ENCODE measurements at regions not wholly inside any gene's neighbourhood (a gene's known extent, or its start where the extent isn't known, plus 50 kb on each side); places are given as distances from the start of the nearest gene placed in this dataset.

DNA sequence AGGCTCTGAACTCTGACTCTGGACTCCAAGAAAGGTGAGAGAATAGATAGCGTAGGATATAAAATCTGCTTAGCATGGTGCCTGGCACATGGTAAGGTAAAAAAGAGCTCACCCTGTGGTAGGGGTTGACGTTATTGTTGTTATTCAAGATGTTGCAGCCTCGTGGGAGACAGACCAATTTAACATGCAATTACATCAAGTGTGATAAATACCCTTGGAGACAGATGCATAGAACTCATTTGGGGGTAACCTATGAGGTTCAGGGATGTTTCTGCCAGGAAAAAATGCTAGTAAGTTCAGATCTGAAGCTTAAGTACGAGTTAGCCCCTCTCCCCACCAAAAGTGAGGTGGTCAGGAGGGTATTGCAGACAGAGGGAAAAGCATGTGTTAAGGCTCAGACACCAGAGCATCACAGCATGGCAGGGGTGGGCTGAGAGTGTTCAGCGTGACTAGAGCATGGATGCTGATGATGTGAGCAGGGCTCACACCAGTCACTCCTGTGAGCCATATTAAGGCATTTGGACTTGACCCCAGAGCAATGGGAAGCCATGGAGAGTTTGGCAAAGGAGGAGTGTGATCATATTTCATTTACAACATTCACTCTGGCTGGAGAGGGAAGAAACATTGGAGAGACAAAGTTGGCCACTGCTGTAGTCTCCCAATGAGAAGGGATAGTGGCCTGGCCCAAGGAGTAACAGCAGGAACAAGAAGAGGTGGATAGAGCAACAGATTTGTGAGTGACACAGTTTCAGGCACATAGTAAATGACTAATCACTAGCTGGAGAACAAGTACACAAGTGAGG is 181.0 kb downstream of the UACA start:
- Histone ChIP-seq H3K14ac (ENCODE audit: insufficient read depth, low read length) (no peak overlapping the region), H2BK15ac (ENCODE audit: low read depth, low read length) (no peak overlapping the region), H3K23ac (ENCODE audit: insufficient read length, low read depth, low read length) (no peak overlapping the region), H3K79me1 (ENCODE audit: insufficient read depth, low read depth, low read length, poor library complexity, severe bottlenecking) (no peaks in the 10 kb centered on the region), H3K56ac (ENCODE audit: insufficient read length, low read depth, low read length) (no peak overlapping the region), H4K5ac (ENCODE audit: insufficient read length, low read depth, low read length) (peak overlapping the region; percentile 22), H2AK5ac (ENCODE audit: insufficient read length, low read length) (peak overlapping the region; percentile 55), H4K8ac (replicated peaks; ENCODE audit: insufficient read length, low read depth, low read length) (peak overlapping the region; percentile 73), H3K4ac (ENCODE audit: low read depth, low read length) (no peak overlapping the region), H3K27me3 (ENCODE audit: insufficient read depth, low read length) (peaks cover 5% of the 10 kb centered on the region; the same call in 1 of the 2 replicates), H2BK12ac (ENCODE audit: insufficient read length, low read depth, low read length) (no peak overlapping the region), H3K4me1 (ENCODE audit: insufficient read depth, low read length) (no peaks in the 10 kb centered on the region; the same call in 1 of the 2 replicates), H2BK120ac (ENCODE audit: low read depth, low read length, poor library complexity, severe bottlenecking) (no peak overlapping the region), H2BK20ac (ENCODE audit: low read depth, low read length, poor library complexity, severe bottlenecking) (no peak overlapping the region), H3K27ac (ENCODE audit: insufficient read length, low read depth, low read length) (no peak overlapping the region), H2AFZ (ENCODE audit: low read length) (no peak overlapping the region), H2BK5ac (ENCODE audit: insufficient read length, low read length) (no peak overlapping the region), H3K9me3 (ENCODE audit: control insufficient read depth, low read depth, low read length) (no peaks in the 10 kb centered on the region), H4K91ac (ENCODE audit: insufficient read length, low read depth, low read length) (no peak overlapping the region), H3T11ph (ENCODE audit: low read length) (no peak overlapping the region), H4K20me1 (ENCODE audit: control insufficient read depth, insufficient read depth, insufficient read length) (no peaks in the 10 kb centered on the region), H3K23me2 (ENCODE audit: insufficient read length, low read depth, low read length, poor library complexity, severe bottlenecking) (peaks cover 11% of the 10 kb centered on the region), H3K79me2 (ENCODE audit: insufficient read depth, low read length) (no peaks in the 10 kb centered on the region), H3K4me2 (ENCODE audit: insufficient read depth, insufficient read length, low read length) (no peak overlapping the region), H3K9ac (ENCODE audit: extremely low read depth, insufficient read length, low read length) (no peak overlapping the region), H3K18ac (ENCODE audit: insufficient read length, low read depth, low read length) (no peak overlapping the region)
- WGBS (ENCODE audit: extremely low coverage, insufficient read length, low lambda C conversion rate) = no CpG with 5 or more reads among the region's 5 CpGs
- peaks cover 24 to 30% of the 10 kb centered on the region in 2 experiments for H3K4me1 Mint-ChIP-seq
- peaks cover 2 to 4% of the 10 kb centered on the region in 2 experiments; a peak in 2 of 5 replicates for H3K9me3 Mint-ChIP-seq
- no peak overlapping the region for H3K4me3 Mint-ChIP-seq
- H3K27me3 Mint-ChIP-seq (ENCODE audit: low read depth) = peaks cover 25% of the 10 kb centered on the region
- no peak for DNase-seq
- H3K27ac Mint-ChIP-seq = no peak overlapping the region
- TF ChIP-seq, protein P1, sequence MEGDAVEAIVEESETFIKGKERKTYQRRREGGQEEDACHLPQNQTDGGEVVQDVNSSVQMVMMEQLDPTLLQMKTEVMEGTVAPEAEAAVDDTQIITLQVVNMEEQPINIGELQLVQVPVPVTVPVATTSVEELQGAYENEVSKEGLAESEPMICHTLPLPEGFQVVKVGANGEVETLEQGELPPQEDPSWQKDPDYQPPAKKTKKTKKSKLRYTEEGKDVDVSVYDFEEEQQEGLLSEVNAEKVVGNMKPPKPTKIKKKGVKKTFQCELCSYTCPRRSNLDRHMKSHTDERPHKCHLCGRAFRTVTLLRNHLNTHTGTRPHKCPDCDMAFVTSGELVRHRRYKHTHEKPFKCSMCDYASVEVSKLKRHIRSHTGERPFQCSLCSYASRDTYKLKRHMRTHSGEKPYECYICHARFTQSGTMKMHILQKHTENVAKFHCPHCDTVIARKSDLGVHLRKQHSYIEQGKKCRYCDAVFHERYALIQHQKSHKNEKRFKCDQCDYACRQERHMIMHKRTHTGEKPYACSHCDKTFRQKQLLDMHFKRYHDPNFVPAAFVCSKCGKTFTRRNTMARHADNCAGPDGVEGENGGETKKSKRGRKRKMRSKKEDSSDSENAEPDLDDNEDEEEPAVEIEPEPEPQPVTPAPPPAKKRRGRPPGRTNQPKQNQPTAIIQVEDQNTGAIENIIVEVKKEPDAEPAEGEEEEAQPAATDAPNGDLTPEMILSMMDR (conservative IDR thresholded peaks at IDR 0.05) = no peak
- H3K36me3 Mint-ChIP-seq (ENCODE audit: insufficient read depth in 1 of 3, low read depth in 3 of 3) = no peaks in the 10 kb centered on the region; a peak in 1 of 7 replicates
